ENCODE measurements at regions not wholly inside any gene's neighbourhood (a gene's known extent, or its start where the extent isn't known, plus 50 kb on each side); places are given as distances from the start of the nearest gene placed in this dataset.
"Not testable (repeated sequence)": the region's sequence is repeated elsewhere in the genome, so short reads cannot be mapped to it uniquely, and the experiment has no call there.

DNA sequence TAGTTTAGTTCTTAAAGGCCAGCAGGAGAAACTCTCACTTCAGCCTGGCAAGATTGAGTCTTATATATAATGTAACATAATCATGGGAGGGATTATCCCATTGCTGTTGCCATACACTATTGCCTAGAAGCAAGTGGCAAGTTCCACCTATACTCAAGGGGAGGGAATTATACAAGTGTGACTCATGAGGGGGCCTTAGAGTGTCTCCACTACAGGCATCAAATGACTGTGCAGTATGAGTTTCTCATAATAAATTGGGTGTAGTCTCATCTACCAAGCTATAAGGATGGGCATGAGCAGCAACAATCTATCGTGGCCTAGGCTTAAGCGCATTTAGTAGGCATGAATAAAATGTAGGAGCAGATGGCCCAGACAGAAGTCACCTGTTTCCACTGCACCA lies 89.1 kb upstream of the C1GALT1C1 start:
- H3K9me3 Mint-ChIP-seq, result peaks cover 4% of the 10 kb centered on the region
- peaks cover 2% of the 10 kb centered on the region for H3K4me1 Mint-ChIP-seq
- H3K27me3 Mint-ChIP-seq, result no peaks in the 10 kb centered on the region
- DNase-seq (ENCODE audit: low spot score in 2 of 2) (no peak), ATAC-seq (ENCODE audit: low read depth) (no peak)
- no peak overlapping the region for H3K4me3 Mint-ChIP-seq
- H3K27ac Mint-ChIP-seq, result no peak overlapping the region
- H3K36me3 Mint-ChIP-seq, result no peaks in the 10 kb centered on the region

DNA sequence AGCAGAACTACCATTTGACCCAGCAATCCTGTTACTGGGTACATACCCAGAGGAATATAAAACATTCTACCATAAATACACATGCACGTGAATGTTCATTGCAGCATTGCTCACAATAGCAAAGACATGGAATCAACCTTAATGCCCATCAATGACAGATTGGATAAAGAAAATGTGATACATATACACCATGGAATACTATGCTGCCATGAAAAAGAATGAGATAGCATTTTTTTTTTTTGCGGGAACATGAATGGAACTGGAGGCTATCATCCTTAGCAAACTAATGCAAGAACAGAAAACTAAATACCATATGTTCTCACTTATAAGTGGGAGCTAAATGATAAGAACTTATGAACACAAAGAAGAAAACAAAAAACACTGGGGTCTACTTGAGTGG lies 72.5 kb upstream of the C1GALT1C1 start:
- H3K27ac Mint-ChIP-seq; ATAC-seq (ENCODE audit: low read depth); H3K27me3 Mint-ChIP-seq; H3K36me3 Mint-ChIP-seq; DNase-seq (ENCODE audit: low spot score in 2 of 2); H3K4me3 Mint-ChIP-seq; H3K4me1 Mint-ChIP-seq; H3K9me3 Mint-ChIP-seq: not testable (repeated sequence)

DNA sequence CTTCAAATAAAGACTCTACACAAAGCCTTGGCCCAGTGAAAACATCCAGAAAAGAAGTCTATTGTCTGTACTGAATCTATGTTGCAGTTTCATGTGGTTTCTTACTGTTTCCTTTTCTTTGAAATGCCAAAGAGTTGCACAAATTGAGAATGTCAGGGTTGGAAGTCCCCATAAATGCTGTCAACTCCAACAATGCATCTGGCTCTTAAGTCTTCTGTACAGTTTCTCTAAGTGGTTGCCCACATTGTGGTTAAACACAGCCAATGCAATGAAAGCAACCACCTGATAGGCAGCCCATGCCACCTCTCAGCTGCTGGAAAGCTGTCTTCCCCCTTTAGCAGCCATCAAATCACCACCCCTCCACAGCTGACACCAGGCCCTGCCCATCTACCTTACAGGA lies 67.2 kb upstream of the C1GALT1C1 start:
- ATAC-seq (ENCODE audit: low read depth), result no peak
- peaks cover 2% of the 10 kb centered on the region for H3K36me3 Mint-ChIP-seq
- no peak overlapping the region for H3K27ac Mint-ChIP-seq
- H3K27me3 Mint-ChIP-seq, result no peaks in the 10 kb centered on the region
- peaks cover 4% of the 10 kb centered on the region for H3K9me3 Mint-ChIP-seq
- no peaks in the 10 kb centered on the region for H3K4me1 Mint-ChIP-seq
- DNase-seq (ENCODE audit: low spot score in 2 of 2), result no peak
- no peak overlapping the region for H3K4me3 Mint-ChIP-seq

DNA sequence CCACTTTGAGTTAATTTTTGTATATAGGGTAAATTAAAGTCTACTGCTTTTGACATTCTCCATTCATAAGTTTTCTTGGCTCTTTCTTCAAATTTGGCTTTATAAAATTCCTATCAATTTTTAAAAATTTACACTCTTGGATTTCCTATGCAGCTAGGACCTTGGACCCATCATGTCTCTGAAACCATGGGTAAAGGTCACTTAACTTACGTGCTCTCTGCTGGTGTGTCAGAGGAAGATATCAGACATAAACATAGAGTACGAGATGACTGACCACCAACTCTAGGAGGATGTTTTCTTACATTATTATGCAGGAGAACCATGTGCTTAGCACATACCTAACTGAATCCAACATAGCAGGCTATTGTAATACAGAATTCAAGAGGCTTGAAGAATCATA lies 62.5 kb upstream of the C1GALT1C1 start:
- H3K4me1 Mint-ChIP-seq, result no peaks in the 10 kb centered on the region
- DNase-seq (ENCODE audit: low spot score in 2 of 2), result no peak
- H3K9me3 Mint-ChIP-seq, result no peaks in the 10 kb centered on the region
- no peaks in the 10 kb centered on the region for H3K27me3 Mint-ChIP-seq
- ATAC-seq (ENCODE audit: low read depth), result no peak
- H3K27ac Mint-ChIP-seq, result no peak overlapping the region
- no peak overlapping the region for H3K4me3 Mint-ChIP-seq
- no peaks in the 10 kb centered on the region for H3K36me3 Mint-ChIP-seq

DNA sequence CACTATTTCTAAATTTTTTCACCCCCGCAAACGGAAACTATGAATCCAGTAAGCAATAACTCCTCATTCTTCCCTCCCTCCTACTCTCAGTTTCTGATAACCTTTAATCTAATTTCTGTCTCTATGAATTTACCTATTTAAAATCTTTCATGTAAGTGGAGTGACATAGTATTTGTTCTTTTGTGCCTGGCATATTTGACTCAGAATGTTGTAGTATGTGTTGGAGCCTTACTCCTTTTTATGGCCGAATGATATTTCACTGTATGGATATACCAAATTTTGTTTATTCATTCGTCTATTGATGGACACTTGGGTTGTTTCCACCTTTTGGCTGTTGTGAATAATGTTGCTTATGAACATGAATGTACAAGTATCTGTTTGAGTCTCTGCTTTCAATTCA lies 61.1 kb upstream of the C1GALT1C1 start:
- H3K36me3 Mint-ChIP-seq, result no peaks in the 10 kb centered on the region
- H3K4me3 Mint-ChIP-seq, result no peak overlapping the region
- no peak for ATAC-seq (ENCODE audit: low read depth)
- no peaks in the 10 kb centered on the region for H3K9me3 Mint-ChIP-seq
- no peaks in the 10 kb centered on the region for H3K4me1 Mint-ChIP-seq
- H3K27ac Mint-ChIP-seq, result no peak overlapping the region
- no peaks in the 10 kb centered on the region for H3K27me3 Mint-ChIP-seq
- no peak for DNase-seq (ENCODE audit: low spot score in 2 of 2)

DNA sequence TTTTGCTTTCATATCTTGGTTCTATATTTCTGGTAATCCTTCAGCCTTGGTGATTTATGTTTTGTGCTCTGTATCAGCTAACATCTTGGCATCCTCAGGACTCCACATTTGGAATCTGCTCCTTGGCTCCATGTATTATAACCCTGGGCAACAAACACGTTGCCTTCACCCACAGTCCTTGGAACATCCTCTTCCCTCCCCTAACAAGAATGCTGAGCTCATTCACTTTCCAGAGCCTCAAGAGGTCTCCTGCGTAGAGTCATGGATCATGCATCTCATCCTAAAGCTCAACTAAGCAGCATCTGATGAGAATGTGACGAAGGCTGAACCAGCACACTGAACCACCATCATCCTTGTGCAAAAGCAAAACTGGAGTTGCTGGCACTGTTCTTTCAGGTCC lies 60.5 kb upstream of the C1GALT1C1 start:
- no peak for ATAC-seq (ENCODE audit: low read depth)
- H3K36me3 Mint-ChIP-seq, result no peaks in the 10 kb centered on the region
- H3K9me3 Mint-ChIP-seq, result no peaks in the 10 kb centered on the region
- H3K4me1 Mint-ChIP-seq, result no peaks in the 10 kb centered on the region
- H3K4me3 Mint-ChIP-seq, result no peak overlapping the region
- no peaks in the 10 kb centered on the region for H3K27me3 Mint-ChIP-seq
- no peak for DNase-seq (ENCODE audit: low spot score in 2 of 2)
- no peak overlapping the region for H3K27ac Mint-ChIP-seq

DNA sequence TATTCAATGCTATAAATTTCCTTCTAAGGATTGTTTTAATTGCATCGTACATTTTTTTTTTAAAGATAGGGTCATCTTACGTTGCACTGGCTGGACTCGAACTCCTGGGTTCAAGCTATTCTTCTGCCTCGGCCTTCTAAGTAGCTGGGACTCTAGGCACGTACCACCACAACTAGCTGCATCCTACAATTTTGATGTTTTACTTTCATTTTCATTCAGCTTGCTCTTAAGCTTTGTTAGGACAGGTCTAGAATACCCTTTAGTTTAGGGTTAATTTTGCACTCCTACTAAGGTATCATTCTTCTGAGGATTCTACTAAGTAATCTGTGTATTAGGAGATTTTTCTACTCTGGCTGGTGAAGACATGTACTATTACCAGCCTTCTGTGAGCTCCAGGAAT lies 50.2 kb upstream of the C1GALT1C1 start:
- Mint-ChIP-seq H3K4me3 (peak overlapping the region; percentile 9), H3K36me3 (peaks cover 6% of the 10 kb centered on the region), H3K27ac (no peak overlapping the region), H3K4me1 (peaks cover 6% of the 10 kb centered on the region), H3K27me3 (no peaks in the 10 kb centered on the region), H3K9me3 (peaks cover 7% of the 10 kb centered on the region)
- no peak for DNase-seq (ENCODE audit: low spot score in 2 of 2)
- no peak for ATAC-seq (ENCODE audit: low read depth)

All from memory B cell (primary cell).